NCI-H1092 treated with DMSO at 0.1 percent for 48 hours (cell line): ENCODE measurements at regions not wholly inside any gene's neighbourhood (a gene's known extent, or its start where the extent isn't known, plus 50 kb on each side); places are given as distances from the start of the nearest gene placed in this dataset.
"Not testable (repeated sequence)": the region's sequence is repeated elsewhere in the genome, so short reads cannot be mapped to it uniquely, and the experiment has no call there.

ENCODE experiments used
- DNase-seq: peaks from one replicate; lab custom pipeline; 2025; lab: John Stamatoyannopoulos, UW

- no peak for DNase-seq
Measured at GRCh38 chr6:105536961-105537360, 134.1 kb upstream of the PREP start.

GRCh38 chr6:105533301-105533700, 130.4 kb upstream of the PREP start:
- DNase-seq = no peak

DNA sequence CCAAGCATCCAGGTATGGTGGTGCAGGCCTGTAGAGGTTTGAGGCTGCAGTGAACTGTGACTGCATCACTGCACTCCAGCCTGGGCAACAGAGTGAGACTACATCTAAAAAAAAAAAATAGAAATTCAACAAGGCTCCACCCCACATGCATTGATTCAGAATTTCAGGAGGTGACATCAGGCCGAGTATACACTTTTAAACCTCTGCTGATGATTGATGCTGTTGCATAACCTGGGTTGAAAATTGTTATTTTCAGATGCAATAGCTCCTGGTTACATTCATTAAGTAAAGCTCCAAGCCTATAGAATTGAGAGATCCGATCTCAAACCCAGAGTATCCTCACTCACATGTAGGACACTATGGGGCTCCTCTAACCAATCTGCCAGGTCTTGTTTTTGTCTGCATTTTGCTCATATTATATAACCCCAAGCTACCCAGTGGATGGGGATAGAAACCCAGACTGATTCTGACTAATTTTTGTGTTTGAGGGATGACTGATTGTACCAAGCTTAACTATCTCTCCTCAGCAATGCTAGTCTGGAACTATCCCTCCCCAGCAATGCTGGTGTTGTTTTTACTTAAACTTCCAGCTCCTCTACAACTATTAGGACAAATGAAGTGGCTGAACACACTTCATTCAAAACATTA, 123.5 kb upstream of the PREP start:
- no peak for DNase-seq

- no peak for DNase-seq
Measured at GRCh38 chr6:105522626-105523322, 119.9 kb upstream of the PREP start.

- no peak for DNase-seq
Measured at GRCh38 chr6:105519954-105520353, 117.1 kb upstream of the PREP start.

DNA sequence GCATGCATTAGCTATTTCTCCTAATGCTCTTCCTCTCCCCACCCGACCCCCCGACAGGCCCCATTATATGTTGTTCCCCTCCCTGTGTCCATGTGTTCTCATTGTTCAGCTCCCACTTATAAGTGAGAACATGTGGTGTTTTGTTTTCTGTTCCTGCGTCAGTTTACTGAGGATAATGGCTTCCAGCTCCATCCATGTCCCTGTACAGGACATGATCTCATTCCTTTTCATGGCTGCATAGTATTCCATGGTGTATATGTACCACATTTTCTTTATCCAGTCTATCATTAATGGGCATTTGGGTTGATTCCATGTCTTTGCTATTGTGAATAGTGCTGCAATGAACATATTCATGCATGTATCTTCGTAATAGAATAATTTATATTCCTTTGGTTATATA, 116.1 kb upstream of the PREP start:
- DNase-seq = not testable (repeated sequence)

GRCh38 chr6:105515054-105515453, 112.2 kb upstream of the PREP start:
- no peak for DNase-seq

GRCh38 chr6:105514306-105514705, 111.4 kb upstream of the PREP start:
- no peak for DNase-seq

DNA sequence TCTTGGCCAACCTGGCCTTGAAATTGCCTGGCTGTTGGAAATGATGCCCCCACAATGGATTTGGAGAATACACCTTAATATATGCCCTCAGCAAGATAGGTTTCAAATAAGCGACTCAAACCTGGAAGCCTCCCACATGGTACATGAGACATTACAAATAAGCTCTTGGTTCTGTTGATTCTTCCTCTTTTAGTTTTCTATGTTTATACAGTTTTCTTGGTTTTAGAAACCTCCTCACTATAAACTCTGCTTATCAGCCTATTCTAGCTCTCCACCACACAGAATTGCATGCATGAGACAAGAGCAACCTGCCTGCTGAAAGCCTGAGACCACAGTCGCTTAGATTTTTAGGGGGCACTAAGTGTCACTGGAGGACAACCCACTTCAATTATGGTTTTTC, 108.8 kb upstream of the PREP start:
- DNase-seq = no peak

- no peak for DNase-seq
Measured at GRCh38 chr6:105510746-105511145, 107.9 kb upstream of the PREP start.

DNA sequence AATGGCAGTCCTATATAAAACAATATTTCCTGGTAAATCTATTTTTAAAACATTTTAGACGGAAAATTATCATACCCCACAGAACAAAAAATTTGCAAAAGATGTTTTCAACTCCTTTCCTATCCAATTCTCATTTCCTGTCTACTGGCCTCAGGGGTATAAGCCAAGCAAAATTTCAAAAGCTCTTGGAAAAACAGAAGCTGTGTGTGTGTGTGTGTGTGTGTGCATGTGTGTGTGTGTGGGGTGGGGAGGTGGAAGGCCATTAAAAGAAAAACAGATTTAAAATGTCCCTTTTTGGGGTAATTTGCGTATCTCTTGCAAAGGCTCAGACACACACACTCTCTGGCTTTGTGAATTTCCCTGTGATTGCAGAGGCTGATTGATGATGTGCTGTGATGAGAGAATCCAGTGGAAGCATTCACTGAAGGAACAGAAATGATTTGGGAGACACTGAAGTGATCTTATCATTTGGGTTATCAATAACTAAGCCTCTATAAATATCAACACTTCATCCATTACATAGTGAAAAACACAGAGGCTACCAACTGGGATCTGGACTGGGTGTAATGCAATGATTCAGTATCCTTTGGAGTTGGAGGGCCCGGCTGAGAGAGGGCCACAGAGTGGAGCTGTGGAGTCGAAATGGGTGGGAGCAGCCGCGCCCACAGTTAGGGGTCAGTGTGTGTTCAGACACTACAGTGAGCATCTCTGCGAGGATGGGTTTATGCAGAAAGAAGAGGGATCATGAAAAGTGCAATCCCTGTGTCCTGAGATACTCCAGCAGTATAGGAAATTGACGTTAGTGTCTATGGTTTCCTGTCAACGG, 106.8 kb upstream of the PREP start:
- DNase-seq = no peak

- DNase-seq = no peak
Measured at GRCh38 chr6:105507811-105508210, 104.9 kb upstream of the PREP start.

GRCh38 chr6:105504706-105505105, 101.8 kb upstream of the PREP start:
- no peak for DNase-seq

- DNase-seq = no peak
Measured at GRCh38 chr6:105503641-105504040, 100.8 kb upstream of the PREP start.

GRCh38 chr6:105501826-105502344, 99.0 kb upstream of the PREP start:
- DNase-seq = no peak

DNA sequence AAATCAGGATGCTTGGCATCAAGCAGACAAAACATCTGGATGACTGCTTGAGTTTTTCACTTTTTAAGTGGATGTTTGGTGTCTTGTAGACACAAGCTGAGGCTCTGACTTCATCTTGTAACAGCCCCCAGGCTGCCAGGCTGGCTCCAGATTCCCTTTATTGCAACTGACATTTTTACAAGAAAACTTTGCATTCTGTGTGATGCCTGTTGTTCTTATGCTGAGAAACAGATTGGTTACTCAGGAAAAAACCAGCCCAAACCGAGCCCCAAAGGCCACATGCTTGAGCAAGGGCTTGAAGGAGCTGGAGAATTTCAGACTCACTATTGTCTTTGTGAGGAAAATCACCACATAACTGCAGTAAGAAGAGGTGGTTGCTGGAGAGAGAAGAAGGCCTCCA, 98.4 kb upstream of the PREP start:
- no peak for DNase-seq

DNA sequence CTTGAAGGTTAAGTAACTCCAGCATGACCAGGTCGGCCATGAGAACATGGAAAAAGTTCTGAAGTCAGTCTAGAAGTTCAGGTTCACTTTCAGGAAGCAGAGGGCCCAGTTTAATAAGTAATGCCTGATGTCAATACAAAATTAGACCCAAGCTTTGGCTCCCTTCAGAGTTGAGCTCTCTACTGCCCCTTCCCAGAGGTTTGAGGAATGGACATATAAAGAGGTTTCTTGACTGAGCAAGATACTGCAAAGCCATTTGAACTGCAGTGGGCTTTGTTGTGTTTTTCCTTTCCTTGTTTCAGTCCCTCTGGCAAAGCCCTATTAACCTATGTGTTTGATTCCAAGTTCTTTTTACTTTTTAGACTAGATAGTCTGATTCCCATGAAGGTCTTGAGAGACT, 97.8 kb upstream of the PREP start:
- DNase-seq = no peak

- DNase-seq = no peak
Measured at GRCh38 chr6:105499931-105500330, 97.0 kb upstream of the PREP start.

DNA sequence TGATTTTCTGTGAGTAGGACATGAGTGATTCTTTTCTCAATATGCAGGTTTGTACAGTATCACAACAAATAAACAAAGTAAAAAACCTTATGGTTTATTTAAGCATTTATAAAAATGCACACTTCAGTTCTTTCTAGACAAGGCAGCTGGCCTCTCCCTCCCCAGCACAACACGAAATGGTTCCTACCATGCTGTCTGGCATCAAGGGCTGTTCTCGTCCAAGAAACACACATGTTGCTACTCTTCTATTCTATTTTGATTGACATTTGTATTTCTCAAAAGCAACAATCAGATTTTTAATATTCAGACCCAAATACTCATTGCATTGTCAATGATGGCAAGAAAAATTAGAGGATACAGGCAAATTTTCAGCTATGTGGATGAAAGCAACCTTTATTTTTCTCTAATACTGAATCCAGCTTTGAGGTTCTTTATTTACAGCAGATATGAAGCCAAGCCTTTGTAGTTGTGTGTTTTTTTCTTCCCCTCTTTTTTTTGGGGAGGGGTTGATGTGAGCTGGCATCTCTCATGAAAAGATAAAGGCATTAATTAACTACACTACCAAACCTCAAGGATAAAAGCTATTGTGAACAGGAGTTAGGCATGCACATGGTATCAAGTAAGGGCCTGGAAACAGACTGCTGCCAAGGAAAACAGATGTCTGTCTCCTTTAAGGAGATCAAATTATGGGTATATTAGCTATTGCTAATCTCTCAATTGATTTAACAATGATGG, 96.4 kb upstream of the PREP start:
- no peak for DNase-seq

DNA sequence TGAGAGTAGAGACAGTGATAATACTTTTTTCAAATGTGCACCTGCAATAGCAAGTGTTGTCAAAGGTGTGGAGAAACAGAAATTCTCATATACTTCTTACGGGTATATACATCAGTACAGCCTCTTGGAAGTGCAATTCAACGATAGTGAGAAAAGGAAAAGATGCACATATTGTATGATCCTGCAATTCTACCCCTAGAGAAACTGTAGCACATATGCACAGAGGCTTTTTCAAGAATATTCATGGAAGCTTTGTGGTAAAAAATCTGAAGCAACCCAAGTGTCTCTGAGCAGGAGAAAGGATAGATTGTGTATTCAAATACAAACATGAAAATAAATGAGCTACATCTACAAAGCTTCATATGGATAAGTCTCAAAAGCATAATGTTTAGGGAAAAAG, 94.7 kb upstream of the PREP start:
- DNase-seq = no peak

- DNase-seq = no peak
Measured at GRCh38 chr6:105495515-105495914, 92.6 kb upstream of the PREP start.

DNA sequence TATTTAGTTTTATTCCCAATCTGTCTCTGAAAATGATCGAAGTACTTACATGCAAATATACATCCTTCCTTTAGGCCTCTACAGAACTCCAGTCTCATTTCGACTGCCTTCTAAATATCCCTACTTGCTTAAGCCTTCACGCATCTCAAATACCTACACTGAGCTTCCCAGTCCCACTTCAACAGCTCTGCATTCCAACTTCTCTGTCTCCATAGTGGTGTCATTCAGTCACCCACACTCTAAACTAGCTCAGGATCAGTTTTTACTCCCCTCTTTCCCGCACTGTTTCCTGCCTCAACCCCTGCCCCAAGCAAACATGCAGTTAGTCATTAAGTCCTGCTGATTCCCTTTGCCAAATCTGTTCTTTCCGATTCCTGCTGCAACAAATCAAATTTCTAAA, 91.8 kb upstream of the PREP start:
- no peak for DNase-seq
